Stimulated activated CD4-positive, alpha-beta T cell treated with anti-CD3 and anti-CD28 coated beads, Interleukin-4, amount 100 ng/mL, for 24 hours (primary cell): ENCODE measurements at regions not wholly inside any gene's neighbourhood (a gene's known extent, or its start where the extent isn't known, plus 50 kb on each side); places are given as distances from the start of the nearest gene placed in this dataset.
"Not testable (repeated sequence)": the region's sequence is repeated elsewhere in the genome, so short reads cannot be mapped to it uniquely, and the experiment has no call there.

Source experiments
- DNase-seq: peaks from one replicate; pipeline ENCODE4 v3.0.0-alpha.2; 2020

DNA sequence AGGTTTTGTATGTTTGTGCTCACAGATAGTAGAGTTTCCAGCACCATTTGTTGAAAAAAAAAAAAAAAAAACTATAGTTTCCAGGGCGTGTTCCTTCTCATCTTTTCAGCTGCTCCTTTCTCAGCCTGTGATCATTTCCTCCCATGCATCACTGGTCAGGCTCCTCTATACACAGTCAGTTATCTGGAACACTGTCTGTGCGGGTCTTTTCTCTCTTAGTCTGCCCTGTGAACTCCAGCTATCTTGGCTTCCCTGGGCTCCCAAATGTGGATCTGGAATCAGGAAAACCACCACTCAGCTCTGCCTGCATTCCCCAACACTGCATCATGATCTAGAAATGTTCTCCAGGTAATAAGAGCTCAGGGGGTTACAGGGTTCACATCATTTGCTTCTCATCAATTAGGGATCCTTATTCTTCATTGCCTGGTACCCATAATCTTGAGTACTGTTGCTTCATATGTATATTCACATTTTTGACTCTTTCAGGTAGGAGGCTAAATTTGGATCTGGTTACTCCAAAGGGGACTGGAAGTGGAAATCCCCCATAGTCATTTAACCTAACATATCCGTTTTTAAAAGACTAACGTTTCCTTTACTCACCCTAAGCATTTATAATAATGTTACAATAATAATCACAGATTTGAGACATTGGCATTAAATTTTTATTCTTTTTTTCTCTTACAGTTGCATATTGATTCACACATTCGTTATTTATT is 221.8 kb upstream of the KLF3 start:
- DNase-seq, result no peak

DNA sequence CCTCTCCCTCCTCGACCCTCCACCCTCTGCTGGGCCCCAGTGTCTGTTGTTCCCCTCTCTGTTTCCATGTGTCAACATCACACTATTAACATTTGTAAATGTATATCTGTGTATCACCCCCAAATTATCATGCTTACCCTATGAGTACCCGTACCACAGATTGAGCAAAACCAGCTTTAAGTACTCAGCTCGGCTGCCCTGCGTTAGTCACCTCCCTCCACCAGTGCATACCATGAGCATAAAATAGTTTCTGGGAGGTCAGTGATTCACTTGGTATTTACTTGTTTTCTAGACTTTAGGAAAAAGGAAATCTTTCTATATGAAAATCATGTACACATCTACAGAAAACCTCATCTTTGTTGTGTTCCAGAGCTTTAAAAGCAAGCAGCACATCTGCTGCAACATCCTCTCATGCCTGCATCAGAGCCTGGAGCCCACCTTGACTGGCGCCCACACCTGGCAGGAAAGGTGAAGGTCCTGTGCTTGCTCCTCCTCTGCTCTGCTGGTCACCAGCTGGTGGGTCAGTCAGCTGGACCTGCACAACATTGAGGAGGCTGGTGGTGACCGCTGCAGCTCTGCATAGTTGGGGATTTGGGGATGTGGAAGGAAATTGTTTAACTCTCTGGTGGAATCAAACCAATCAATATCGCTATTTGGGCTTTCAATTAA is 214.4 kb upstream of the KLF3 start:
- no peak for DNase-seq

DNA sequence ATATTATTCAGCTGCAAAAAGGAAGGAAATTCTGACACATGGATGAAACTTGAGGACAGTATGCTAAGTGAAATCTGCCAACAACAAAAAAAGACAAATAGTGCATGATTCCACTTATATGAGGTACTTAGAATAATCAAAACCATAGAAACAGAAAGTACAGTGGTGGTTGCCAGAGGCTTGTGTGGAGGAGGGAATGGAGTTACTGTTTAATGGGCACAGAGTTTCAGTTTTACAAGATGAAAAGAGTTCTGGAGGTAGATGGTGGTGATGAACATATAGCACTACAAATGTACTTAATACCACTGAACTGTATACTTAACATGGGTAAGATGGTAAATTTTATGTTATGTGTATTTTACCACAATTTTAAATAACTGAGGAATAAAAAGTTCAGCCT is 212.0 kb upstream of the KLF3 start:
- no peak for DNase-seq

DNA sequence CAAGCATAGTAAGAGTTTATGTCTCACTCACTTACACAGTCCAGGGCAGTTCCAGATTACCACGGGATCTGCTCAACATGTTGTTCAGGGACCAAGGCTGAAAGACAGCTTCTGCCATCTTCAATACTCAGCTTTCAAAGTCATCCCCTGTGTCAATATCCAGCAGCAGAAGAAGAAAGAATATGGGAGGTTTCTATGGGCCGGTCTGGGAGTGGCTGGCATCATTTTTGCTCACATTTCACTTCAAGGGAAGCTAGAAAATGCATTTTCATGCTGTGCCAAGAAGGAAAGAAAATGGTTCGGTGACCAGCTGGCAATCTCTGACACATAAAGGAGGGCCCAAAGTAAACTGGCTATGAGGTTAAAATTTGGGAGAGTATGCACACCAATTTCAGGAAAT is 211.5 kb upstream of the KLF3 start:
- no peak for DNase-seq

DNA sequence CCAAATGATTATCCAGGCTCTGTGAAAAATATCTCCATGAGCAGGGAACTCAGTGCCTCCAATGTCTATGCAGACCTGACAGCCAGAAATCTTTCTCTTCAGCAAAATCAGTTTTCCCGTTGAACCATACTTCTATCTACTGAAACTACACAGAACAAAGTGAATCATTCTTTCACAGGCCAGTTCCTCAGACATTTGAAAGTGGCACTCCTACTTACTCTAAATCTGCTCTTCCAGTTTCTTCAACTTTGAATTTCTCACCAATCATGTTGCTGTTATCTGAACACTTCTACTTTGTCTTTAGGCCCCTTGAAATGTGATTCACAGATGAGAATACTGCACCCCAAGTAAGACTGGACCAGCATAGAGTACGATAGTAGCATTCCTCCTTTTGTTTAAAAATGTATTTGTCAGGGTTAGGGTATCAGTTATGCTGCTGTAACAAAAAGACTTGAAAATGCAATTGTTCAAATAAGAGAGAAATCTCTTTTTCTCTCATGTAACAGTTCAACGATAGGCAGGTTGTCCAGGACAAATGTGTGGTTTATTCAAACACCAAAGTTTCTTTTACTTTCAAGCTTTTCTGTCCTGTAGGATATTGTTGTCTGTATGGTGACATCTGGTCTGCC is 210.6 kb upstream of the KLF3 start:
- no peak for DNase-seq

DNA sequence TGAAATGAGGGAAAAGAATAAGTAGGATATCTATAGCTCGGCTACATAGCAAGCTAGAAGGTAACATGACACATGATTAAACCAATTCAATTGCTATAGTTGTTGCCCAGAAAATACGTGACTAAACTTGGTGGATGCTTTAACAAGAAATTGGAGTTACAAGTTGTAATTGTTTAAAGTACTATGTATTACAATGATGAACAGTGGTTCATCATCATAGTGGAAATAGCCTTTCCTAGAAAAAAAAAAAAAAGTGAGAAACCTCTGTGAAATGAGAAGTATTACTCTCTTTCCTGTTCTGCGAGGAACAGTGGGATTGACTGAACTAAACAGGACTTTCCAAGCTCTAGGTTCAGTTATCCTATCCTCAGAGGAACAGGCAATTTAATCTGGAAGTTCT is 209.7 kb upstream of the KLF3 start:
- no peak for DNase-seq

DNA sequence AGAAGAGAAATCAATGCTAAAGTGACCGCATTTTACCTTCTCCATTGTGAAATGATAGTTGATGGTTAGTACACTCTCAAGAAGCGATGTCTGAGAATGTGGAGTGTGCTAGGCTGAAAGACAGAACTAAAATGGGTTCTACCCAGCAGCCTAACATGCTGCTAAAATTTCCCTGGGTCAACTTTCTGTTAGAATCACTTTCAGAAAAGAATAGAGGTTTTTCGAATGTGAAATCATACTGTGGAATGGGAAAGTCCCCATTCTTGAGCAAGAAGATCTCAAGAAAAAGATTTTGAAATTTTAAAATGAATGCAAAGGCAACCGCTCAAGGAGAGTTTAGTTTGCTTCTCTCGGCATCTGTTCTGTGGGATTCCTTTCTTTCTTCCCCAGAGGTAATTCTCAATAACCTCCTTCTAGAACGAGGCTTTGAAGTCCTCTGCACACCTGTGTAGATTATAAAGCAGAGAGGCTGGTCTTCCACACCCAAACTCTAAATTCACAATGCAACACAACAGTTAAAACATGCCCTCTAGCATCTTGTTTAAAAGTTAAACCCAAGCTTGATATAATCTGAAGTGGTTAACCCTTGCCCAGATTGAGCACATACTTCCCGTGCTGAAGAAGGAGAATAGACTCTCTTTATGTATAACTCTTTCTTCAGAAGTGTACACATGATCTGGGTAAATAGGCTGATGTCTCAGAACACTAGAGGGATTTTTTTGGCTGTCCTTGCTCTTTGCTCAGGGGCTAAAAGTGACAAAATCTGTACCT is 208.7 kb upstream of the KLF3 start:
- no peak for DNase-seq

DNA sequence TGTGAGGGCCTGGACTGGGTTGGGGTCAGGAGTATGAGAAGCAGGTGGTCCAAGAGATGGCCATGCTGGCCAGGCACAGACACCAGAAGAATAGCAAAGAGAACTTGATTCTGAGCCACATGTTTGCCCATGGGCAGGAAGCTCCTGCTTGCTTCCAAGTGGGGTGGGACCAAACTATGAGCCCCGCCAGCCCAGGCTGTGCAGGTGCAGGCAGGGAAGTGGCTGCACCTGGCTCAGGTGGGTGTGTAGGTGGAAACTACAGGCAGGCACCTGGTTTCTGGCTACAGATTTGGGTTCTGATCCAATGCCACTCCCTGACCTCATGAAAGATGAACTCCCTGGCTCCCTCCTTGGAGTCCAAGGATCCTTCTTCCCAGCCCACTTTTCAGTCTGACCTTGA is 207.9 kb upstream of the KLF3 start:
- DNase-seq, result no peak

DNA sequence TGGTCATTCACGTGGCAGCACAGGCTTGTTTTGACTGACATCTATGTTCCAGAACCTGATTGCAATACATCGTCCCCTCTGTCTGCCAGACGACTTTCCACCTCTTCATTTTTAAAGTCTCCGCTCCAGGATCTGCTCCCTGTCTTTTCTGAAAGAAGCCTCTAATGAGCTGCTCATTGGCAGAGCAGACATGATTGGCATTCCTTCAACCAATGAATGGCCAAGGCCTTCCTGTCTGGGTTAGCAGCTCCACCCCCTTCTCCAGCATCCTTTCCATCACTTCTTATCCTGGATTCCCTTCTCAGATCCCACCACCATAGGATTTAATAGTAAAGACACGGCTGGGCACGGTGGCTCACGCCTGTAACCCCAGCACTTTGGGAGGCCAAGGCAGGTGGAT is 202.7 kb upstream of the KLF3 start:
- DNase-seq, result no peak

DNA sequence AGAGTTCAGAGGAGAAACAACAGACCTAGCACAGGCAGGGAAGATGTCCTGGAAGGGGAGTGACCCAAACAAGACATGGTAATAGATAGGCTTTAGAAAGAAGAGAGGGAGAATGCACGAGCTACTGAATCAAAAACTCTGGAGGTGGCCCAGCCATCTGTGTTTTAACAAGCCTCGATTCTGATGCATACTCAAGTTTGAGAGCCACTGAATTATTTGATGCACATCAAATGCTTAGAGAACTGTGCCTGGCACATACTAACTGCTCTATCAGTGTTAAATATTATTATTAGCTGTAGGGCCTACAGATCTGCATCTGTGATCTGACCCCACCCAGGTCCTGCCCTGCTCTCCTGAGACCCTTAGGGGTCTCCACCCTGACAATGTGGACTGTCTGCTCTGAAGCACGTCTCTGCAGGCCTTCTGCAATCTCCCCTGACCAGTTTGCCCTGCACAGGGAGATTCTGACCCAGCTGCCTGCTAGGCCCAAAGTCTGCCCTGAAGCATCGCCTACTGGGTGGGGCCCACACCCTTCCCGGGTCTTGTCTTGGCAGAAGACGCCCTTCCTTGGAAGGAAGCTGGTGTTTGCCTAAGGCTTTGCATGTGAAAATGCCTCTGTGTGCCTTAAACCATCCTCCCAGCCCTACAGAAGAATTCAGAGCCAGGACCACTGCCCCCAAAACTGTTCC is 201.5 kb upstream of the KLF3 start:
- DNase-seq, result no peak

DNA sequence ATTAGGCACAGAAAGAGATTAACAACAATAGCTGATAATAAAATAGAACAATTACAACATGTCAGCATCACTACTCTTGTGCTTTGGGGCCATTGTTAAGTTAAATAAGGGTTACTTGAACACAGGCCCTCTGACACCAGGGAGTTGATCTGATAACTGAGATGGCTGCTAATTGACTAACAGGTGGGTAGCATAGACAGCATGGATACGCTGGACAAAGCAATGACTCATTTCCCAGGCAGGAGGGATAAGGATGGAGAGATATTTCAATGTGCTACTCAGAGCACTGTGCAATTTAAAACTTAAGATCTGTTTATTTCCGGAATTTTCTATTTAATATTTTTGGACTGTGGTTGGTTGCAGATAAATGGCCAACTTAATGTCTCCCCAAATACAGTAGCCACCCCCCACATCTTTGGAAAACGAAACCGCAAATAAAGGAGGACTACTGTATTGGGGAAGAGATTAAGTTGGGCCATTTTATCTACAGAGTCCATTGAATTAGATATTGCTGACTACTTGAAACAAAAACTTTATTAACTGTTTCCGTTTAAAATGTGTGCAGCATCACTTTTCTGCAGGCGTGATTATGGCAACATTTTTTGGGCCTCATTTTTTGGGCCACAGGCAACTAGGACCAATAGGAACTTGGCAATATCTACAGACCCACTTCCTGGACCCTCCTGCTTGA is 200.6 kb upstream of the KLF3 start:
- DNase-seq, result no peak

DNA sequence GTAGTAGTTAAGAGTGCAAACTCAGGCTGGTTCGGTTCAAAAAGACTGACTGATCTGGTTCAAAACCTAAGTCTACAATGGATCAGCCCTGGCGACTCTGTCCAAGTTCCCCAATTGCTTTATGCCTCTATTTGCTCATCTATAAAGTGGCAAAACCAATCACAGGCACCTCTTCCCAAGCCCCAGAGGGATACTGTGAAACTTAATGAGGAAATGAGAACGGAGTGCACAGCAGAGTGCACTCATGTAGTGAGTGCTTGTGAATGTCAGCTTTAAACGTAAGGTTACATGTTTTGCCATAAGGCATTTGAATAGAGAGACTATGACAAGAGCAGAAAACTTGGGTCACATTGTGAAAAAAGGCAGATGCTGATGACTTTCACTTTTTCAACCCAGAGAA is 199.7 kb upstream of the KLF3 start:
- no peak for DNase-seq

DNA sequence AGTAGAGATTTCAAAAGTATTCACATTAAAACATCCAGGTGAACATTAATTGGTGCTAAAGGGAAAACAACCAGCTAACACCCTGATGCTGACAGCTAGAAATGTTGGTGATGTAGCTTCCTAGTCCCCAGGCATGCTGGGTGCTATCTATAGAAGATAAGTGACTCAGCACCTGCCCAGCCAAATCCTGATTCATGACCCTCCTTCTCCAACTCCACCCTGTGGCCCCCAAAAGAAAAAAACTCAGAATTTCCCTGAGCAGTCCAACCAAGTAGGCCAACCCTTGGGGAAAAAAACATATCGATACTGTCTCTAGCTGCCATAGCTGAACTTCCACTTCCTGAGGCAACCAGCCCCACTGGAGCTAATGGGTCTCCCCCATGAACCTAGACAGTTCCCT is 197.6 kb upstream of the KLF3 start:
- DNase-seq, result no peak

DNA sequence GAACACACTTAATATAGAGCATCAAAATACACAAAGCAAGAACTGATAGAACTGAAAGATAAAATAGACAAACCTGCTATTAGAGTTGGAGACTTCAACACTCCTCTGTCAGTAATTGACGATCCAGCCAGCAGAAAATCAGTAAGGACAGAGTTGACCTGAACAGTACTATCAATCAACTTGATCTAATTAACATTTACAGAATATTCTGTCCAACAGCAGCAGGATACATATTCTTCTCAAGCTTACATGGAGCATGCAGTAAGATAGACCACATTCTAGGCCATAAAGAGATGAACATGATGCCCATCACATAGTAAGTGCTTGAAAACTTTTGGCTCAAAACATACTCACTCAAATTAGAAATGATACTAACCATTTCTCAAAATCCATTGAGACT is 196.7 kb upstream of the KLF3 start:
- DNase-seq, result no peak

DNA sequence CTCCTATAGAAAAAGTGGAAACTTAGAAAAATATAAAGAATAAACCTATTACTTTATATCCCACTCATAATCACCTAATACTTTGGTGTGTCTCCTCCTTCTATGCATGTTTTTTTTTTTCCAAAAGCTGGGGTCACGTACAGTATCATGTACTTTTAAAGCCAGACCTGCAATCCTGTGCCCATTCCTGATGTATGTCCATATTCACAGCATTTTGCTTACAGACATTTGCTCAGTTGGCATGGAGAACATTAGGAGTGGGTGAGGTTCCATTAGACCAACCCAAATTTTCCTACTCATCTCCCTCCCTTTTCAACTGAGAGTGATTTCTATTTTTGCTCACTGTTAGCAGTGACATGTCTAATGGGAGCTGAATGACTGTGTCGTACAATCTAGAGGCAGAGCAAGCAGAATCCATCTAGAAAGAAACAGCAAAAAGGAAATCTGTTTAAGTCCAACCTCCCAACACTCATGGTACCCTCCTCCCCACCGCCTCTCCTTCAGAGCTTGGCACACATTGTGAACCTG is 195.6 kb upstream of the KLF3 start:
- DNase-seq, result no peak

DNA sequence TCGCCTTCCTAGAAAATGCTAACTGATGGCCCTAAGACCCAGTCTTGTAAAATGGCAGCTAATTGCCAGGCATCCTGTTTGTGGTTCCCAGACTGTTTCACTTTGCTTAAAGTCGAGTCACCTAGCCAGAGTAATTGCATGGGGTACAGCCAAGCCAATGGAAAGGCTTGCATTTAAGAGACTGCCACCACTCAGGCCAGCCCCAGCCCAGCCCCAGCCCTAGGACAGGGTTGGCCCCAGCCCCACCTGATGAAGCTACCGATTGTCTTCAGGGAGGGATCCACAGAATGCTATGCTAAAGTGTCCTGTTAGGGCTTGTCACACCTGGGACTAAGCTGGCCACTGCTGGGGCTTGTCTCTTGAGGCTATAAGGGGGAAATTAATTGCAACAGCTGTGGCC is 194.6 kb upstream of the KLF3 start:
- DNase-seq, result no peak

DNA sequence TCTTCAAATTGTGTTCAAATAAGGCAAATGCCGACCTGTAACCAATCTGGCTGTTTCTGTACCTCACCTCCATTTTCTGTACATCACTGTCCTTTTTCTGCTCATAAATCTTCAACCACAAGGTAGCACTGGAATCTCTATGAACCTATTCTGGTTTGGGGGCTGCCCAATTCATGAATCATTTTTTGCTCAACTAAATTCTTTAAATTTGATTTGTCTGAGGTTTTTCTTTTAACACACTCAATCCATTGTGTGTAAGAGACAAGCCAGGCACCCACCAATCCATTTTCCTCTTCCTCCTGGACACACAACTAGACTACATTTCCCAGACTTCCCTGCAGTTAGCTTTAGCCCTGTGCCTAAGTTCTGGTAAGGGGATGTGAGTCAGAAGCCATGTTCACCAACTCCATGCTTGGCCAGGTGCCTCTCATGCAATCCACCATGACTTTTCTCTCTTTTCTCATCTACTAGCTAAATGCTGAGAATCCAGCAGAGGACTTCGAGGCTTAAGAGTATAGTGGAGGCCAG is 193.2 kb upstream of the KLF3 start:
- DNase-seq, result no peak

DNA sequence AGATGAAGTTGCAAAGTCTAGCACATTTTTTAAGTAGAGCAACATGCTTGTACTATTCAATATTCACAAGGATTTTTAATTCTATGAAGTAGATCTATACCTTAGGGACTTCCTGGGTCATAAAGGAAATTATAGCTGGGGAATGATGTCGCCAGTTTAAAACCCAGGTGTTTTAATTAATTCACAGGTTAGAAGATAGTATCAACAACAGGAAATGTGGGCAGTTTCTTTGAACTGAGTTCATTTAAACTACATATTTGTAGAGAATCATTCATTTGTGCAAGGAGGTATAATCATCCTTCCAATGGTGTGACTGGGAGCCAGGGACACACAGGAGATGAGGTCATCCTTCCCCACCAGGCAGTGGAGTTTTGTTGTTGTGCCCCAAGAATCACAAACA is 181.3 kb upstream of the KLF3 start:
- DNase-seq, result no peak

DNA sequence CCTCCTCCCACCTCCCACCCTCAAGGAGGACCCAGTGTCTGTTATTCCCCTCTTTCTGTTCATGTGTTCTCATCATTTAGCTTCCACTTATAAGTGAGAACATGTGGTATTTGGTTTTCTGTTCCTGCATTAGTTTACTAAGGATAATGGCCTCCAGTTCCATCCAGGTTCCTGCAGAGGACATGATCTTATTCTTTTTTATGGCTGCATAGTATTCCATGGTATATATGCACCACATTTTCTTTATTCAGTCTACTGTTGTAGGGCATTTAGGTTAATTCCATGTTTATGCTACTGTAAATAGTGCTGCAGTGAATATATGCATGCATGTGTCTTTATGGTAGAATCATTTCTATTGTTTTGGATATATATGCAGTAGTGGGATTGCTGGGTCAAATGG is 180.4 kb upstream of the KLF3 start:
- not testable (repeated sequence) for DNase-seq

DNA sequence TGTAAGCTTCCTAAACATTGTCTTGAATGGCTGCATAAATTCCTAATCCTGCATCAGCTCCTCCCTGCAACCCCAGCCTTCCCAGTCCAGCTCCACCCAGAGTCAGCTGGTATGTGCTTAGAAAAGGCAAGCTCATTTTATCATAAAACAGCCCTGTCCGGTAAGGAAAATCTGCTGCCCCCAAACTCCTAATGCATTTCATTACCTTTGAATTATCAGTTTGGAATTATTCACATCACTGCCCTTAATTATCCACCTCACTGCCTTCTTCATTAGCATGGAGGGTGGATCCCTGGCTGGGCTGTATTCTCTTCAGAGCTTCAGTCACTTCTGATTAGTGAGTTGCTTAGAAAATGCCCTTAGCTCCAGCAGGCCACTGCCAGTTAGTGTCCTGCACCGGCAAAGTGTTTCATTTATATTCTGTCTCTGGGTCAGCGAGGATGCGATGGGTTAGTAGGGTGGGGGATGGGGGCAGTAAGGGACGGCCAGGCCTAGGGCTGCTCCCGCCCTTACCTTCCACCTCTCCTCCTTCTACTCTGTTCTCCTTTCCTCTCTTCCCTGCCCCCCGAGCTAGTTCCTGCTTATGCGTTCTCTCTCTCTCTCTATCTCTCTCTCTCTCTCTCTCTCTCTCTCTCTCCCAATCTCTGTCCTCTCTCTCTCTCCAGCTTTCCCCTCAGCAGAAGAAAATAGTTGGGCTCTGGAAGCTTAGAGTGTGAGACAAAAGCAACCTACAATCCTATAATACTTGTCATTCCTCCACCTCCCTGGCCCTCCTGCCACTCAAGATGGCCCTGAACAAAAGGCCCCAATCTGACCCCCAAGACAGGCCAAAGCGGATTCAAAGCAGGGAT is 174.8 kb upstream of the KLF3 start:
- no peak for DNase-seq
